Duodenal mucosa (tissue), 2 donors: ENCODE measurements at regions not wholly inside any gene's neighbourhood (a gene's known extent, or its start where the extent isn't known, plus 50 kb on each side); places are given as distances from the start of the nearest gene placed in this dataset.

Experiments
- H3K27ac ChIP-seq: one replicate; pipeline ENCODE4 v1.7.0; 2013; ENCODE audit warnings: low read depth, low read length
- H3K27me3 ChIP-seq, 2 donors: one replicate each; pipeline ENCODE4 v1.7.0; 2013; ENCODE audit warnings: low read length in 2 of 2, control low read depth in 1 of 2; ENCODE audit not compliant: insufficient read depth in 2 of 2, control insufficient read depth in 1 of 2
- H3K36me3 ChIP-seq, 2 donors: one replicate each; pipeline ENCODE4 v1.7.0; 2013; ENCODE audit warnings: low read length in 2 of 2, control low read depth in 1 of 2; ENCODE audit not compliant: insufficient read depth in 2 of 2, control insufficient read depth in 1 of 2
- H3K4me1 ChIP-seq, 2 donors: one replicate each; pipeline ENCODE4 v1.7.0; 2013; ENCODE audit warnings: low read length in 2 of 2, control low read depth in 1 of 2; ENCODE audit not compliant: insufficient read depth in 2 of 2, control insufficient read depth in 1 of 2
- H3K4me3 ChIP-seq, 2 donors: one replicate each; pipeline ENCODE4 v1.7.0; 2013; ENCODE audit warnings: low read length in 2 of 2, low read depth in 1 of 2
- H3K9ac ChIP-seq, 2 donors: one replicate each; pipeline ENCODE4 v1.7.0; 2013; ENCODE audit warnings: low read length in 2 of 2, low read depth in 1 of 2
- H3K9me3 ChIP-seq, 2 donors: one replicate each; pipeline ENCODE4 v1.7.0; 2013; ENCODE audit warnings: low read length in 2 of 2, control low read depth in 1 of 2; ENCODE audit not compliant: control insufficient read depth in 1 of 2

DNA sequence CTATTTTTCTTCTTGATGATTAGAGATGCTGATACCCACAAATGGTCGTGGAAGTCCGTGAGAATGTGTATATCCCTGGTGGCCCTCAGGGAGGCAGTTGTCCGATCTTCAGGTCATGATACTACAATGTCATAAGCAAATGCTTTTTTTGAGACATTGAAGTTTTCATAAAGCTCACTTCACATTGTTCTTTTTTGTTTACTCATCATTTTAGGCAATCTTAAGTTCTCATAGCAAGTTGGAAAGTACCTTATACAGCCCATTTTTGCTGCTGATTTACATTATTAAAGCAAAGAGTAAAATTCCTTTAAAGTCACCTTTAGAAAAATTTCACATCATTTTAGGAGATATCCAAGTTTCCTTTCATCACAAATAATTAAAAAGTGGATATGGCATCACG lies 90.0 kb upstream of the CCDC196 start:
- Histone ChIP-seq H3K9ac (no peak overlapping the region), H3K4me1 (no peaks in the 10 kb centered on the region), H3K27ac (no peak overlapping the region), H3K36me3 (no peaks in the 10 kb centered on the region), H3K9me3 (no peaks in the 10 kb centered on the region), H3K4me3 (no peak overlapping the region), H3K27me3 (no peaks in the 10 kb centered on the region)

- H3K9me3 ChIP-seq, result no peaks in the 10 kb centered on the region
These were observed 87.7 kb upstream of the CCDC196 start for GRCh38 chr14:66398437-66398836.

GRCh38 chr14:66401449-66402095 lies 84.6 kb upstream of the CCDC196 start:
- no peak overlapping the region for H3K4me3 ChIP-seq
- no peak overlapping the region for H3K9ac ChIP-seq
- no peaks in the 10 kb centered on the region for H3K9me3 ChIP-seq
- no peaks in the 10 kb centered on the region for H3K4me1 ChIP-seq
- no peaks in the 10 kb centered on the region for H3K36me3 ChIP-seq
- no peaks in the 10 kb centered on the region for H3K27me3 ChIP-seq
- no peak overlapping the region for H3K27ac ChIP-seq

More at GRCh38 chr14:66398437-66398836, 87.7 kb upstream of the CCDC196 start:
- H3K27ac ChIP-seq, result no peak overlapping the region
- H3K27me3 ChIP-seq, result no peaks in the 10 kb centered on the region
- no peak overlapping the region for H3K9ac ChIP-seq
- H3K4me3 ChIP-seq, result no peak overlapping the region
- H3K4me1 ChIP-seq, result no peaks in the 10 kb centered on the region
- H3K36me3 ChIP-seq, result no peaks in the 10 kb centered on the region

- H3K4me3 ChIP-seq, result no peak overlapping the region
- H3K4me1 ChIP-seq, result no peaks in the 10 kb centered on the region
- H3K27ac ChIP-seq, result no peak overlapping the region
- H3K9me3 ChIP-seq, result no peaks in the 10 kb centered on the region
- H3K36me3 ChIP-seq, result no peaks in the 10 kb centered on the region
- H3K9ac ChIP-seq, result no peak overlapping the region
- H3K27me3 ChIP-seq, result no peaks in the 10 kb centered on the region
These were observed 83.0 kb upstream of the CCDC196 start for GRCh38 chr14:66403183-66403582.

- no peaks in the 10 kb centered on the region for H3K27me3 ChIP-seq
- no peaks in the 10 kb centered on the region for H3K9me3 ChIP-seq
- H3K4me3 ChIP-seq, result no peak overlapping the region
- H3K9ac ChIP-seq, result no peak overlapping the region
- no peaks in the 10 kb centered on the region for H3K4me1 ChIP-seq
- no peaks in the 10 kb centered on the region for H3K36me3 ChIP-seq
- H3K27ac ChIP-seq, result no peak overlapping the region
These were observed 82.1 kb upstream of the CCDC196 start for GRCh38 chr14:66404051-66404545.

- H3K4me3 ChIP-seq, result no peak overlapping the region
- no peaks in the 10 kb centered on the region for H3K4me1 ChIP-seq
These were observed 81.0 kb upstream of the CCDC196 start for GRCh38 chr14:66405158-66405557.

GRCh38 chr14:66413901-66414300 lies 72.3 kb upstream of the CCDC196 start:
- H3K4me1 ChIP-seq, result no peaks in the 10 kb centered on the region
- no peak overlapping the region for H3K4me3 ChIP-seq
- H3K27me3 ChIP-seq, result no peaks in the 10 kb centered on the region
- no peak overlapping the region for H3K9ac ChIP-seq
- H3K9me3 ChIP-seq, result no peaks in the 10 kb centered on the region
- H3K36me3 ChIP-seq, result no peaks in the 10 kb centered on the region
- no peak overlapping the region for H3K27ac ChIP-seq

More at GRCh38 chr14:66405158-66405557, 81.0 kb upstream of the CCDC196 start:
- Histone ChIP-seq H3K9me3 (no peaks in the 10 kb centered on the region), H3K27ac (no peak overlapping the region), H3K27me3 (no peaks in the 10 kb centered on the region), H3K9ac (no peak overlapping the region), H3K36me3 (no peaks in the 10 kb centered on the region)

GRCh38 chr14:66414511-66414910 lies 71.7 kb upstream of the CCDC196 start:
- Histone ChIP-seq H3K4me3 (no peak overlapping the region), H3K27ac (no peak overlapping the region), H3K36me3 (no peaks in the 10 kb centered on the region), H3K9me3 (no peaks in the 10 kb centered on the region), H3K4me1 (no peaks in the 10 kb centered on the region), H3K9ac (no peak overlapping the region), H3K27me3 (no peaks in the 10 kb centered on the region)

GRCh38 chr14:66420251-66421006 lies 65.7 kb upstream of the CCDC196 start:
- no peak overlapping the region for H3K9ac ChIP-seq
- no peaks in the 10 kb centered on the region for H3K9me3 ChIP-seq
- no peaks in the 10 kb centered on the region for H3K36me3 ChIP-seq
- no peak overlapping the region for H3K27ac ChIP-seq
- H3K27me3 ChIP-seq, result no peaks in the 10 kb centered on the region
- peaks cover 0 to 7% of the 10 kb centered on the region in 2 donors for H3K4me1 ChIP-seq
- H3K4me3 ChIP-seq, result no peak overlapping the region
